HG03378 (cell line): ENCODE measurements at regions not wholly inside any gene's neighbourhood (a gene's known extent, or its start where the extent isn't known, plus 50 kb on each side); places are given as distances from the start of the nearest gene placed in this dataset.

Source experiments
- ATAC-seq: cut with Tn5 transposase; IDR thresholded peaks from one replicate; pipeline ENCODE4 v1.9.1; 2021; ENCODE audit warnings: mild to moderate bottlenecking, moderate library complexity; ENCODE audit not compliant: unreplicated experiment

GRCh38 chr22:49551897-49552614, 275.6 kb downstream of the BRD1 start:
- ATAC-seq: no peak

GRCh38 chr22:49551446-49551845, 276.2 kb downstream of the BRD1 start:
- no peak for ATAC-seq

- ATAC-seq: no peak
Observed at GRCh38 chr22:49550766-49551362, 276.8 kb downstream of the BRD1 start.

- no peak for ATAC-seq
Observed at GRCh38 chr22:49550141-49550430, 277.6 kb downstream of the BRD1 start.

- ATAC-seq: no peak
Observed at GRCh38 chr22:49549256-49550140, 278.2 kb downstream of the BRD1 start.

- ATAC-seq: no peak
Observed at GRCh38 chr22:49548356-49549202, 279.1 kb downstream of the BRD1 start.

GRCh38 chr22:49547751-49548239, 279.9 kb downstream of the BRD1 start:
- ATAC-seq: no peak

- ATAC-seq: no peak
Observed at GRCh38 chr22:49546811-49547585, 280.7 kb downstream of the BRD1 start.

- no peak for ATAC-seq
Observed at GRCh38 chr22:49545606-49546005, 282.1 kb downstream of the BRD1 start.

GRCh38 chr22:49544286-49544685, 283.4 kb downstream of the BRD1 start:
- ATAC-seq: no peak

GRCh38 chr22:49543876-49544275, 283.8 kb downstream of the BRD1 start:
- ATAC-seq: no peak

- no peak for ATAC-seq
Observed at GRCh38 chr22:49541693-49542230, 285.9 kb downstream of the BRD1 start.

- ATAC-seq: no peak
Observed at GRCh38 chr22:49540913-49541692, 286.6 kb downstream of the BRD1 start.

GRCh38 chr22:49540084-49540912, 287.4 kb downstream of the BRD1 start:
- ATAC-seq: no peak

GRCh38 chr22:49538006-49538405, 289.7 kb downstream of the BRD1 start:
- ATAC-seq: no peak

- ATAC-seq: no peak
Observed at GRCh38 chr22:49536571-49537131, 291.0 kb downstream of the BRD1 start.

GRCh38 chr22:49535527-49536125, 292.0 kb downstream of the BRD1 start:
- ATAC-seq: no peak
